ENCODE measurements at regions not wholly inside any gene's neighbourhood (a gene's known extent, or its start where the extent isn't known, plus 50 kb on each side); places are given as distances from the start of the nearest gene placed in this dataset.
"Not testable (repeated sequence)": the region's sequence is repeated elsewhere in the genome, so short reads cannot be mapped to it uniquely, and the experiment has no call there.

DNA sequence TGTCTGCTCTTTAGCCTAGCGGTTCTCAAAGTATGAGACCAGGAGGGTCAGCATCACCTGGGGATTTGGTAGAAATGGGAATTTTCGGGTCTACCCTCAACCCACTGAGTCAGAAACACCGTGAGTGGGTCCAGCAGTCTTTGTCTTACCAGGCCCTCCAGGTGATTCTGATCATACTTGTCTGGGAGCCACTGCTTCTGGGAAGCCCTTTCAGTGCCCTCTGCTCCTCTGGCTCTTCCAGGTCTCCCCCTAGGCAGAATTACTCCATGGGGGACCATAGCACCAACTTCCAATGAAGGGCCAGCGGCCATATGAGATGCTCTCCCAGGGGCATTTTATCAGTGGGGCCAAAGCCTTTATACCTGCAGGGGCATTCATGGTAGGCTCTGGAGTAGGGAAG lies 81.0 kb upstream of the ETV3 start:
- DNase-seq (ENCODE audit: low read depth) = no peak

DNA sequence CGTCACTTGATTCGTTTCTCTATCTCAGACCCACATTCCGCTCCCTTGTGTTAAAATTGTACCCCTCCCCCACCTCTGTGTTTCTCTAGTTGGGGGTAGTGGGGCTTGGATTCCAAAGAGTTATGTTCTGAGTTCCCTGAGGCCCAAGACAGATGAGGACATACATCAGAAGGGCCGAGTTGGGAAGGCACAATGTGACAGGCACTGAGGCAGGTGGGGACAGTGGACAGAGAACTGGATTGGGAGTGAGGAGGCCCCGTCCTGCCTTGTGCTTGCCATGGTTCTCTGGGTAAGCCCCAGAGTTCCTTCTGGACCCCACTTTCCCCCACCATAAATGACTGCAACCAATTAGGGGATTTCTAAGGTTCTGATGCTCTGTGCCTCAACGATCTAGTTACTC lies 80.5 kb upstream of the ETV3 start:
- DNase-seq (ENCODE audit: low read depth) = no peak

- DNase-seq (ENCODE audit: low read depth) = no peak
Observed at GRCh38 chr1:157217486-157217885, 79.3 kb upstream of the ETV3 start.

GRCh38 chr1:157213836-157214235 lies 75.6 kb upstream of the ETV3 start:
- no peak for DNase-seq (ENCODE audit: low read depth)

DNA sequence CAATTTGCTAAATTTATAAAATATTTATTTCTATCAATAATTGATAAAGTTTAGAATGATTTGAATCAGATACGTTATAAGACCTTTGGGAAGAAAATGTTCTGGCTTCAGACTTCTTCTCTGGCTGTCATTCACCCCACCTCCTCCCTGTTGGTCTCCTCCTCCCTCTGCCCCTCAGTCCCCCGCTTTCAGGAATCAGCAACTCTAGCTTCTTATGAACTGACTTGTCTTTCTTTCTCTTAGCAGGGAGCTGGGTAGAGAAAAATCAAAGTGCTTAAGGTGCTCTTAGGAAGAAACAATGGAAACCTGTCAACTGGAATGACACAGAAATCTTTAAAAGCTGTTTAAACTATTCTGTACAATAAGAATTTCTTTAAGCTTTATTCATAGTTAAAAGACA lies 71.3 kb upstream of the ETV3 start:
- no peak for DNase-seq (ENCODE audit: low read depth)

DNA sequence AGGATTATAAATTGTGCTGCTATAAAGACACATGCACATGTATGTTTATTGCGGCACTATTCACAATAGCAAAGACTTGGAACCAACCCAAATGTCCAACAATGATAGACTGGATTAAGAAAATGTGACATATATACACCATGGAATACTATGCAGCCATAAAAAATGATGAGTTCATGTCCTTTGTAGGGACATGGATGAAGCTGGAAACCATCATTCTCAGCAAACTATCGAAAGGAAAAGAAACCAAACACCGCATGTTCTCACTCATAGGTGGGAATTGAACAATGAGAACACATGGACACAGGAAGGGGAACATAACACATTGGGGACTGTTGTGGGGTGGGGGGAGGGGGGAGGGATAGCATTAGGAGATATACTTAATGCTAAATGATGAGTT lies 67.8 kb upstream of the ETV3 start:
- not testable (repeated sequence) for DNase-seq (ENCODE audit: low read depth)

DNA sequence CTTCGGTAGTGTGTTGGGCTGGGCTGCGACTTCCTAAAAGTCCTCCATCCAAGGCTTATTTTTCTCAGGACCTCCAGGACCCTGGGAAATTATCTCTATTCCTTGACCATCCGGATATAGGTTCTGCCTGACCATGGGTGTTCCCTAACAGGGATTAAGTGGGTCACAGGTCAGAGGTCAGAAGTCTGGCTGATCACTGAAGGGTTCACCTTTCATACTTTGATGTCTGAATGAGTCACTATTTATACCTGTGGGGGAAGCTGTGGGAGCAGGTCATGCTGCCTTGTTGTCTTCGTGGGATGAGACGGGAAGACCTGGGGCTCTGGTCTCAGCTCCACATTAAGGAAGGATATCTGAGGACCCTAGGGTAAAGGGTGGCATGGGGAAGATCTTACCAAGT lies 65.0 kb upstream of the ETV3 start:
- DNase-seq (ENCODE audit: low read depth) = no peak

- no peak for DNase-seq (ENCODE audit: low read depth)
Observed at GRCh38 chr1:157202331-157202730, 64.1 kb upstream of the ETV3 start.

GRCh38 chr1:157201767-157202166 lies 63.6 kb upstream of the ETV3 start:
- no peak for DNase-seq (ENCODE audit: low read depth)

DNA sequence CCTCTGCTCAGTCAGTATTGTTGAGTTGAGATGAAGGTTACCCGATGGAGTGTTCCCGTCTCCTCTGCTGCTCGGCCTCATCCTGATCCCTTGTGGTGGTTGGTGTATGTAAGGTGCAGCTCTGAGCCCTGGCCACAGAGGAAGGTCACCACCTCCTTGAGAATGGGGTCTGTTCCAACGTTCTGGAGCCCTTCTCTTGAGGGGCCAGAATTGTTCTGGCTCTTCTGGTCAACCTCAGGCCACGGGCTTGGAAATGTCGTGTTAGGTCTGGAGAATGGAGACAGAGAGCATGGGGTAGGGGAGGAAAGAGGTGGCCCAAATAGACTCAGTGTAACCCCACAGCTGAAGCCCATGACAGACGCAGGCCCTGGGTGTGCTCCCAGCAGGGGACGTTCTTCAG lies 62.3 kb upstream of the ETV3 start:
- DNase-seq (ENCODE audit: low read depth) = no peak

GRCh38 chr1:157199421-157199755 lies 61.2 kb upstream of the ETV3 start:
- no peak for DNase-seq (ENCODE audit: low read depth)

- no peak for DNase-seq (ENCODE audit: low read depth)
Observed at GRCh38 chr1:157198619-157199420, 60.6 kb upstream of the ETV3 start.

DNA sequence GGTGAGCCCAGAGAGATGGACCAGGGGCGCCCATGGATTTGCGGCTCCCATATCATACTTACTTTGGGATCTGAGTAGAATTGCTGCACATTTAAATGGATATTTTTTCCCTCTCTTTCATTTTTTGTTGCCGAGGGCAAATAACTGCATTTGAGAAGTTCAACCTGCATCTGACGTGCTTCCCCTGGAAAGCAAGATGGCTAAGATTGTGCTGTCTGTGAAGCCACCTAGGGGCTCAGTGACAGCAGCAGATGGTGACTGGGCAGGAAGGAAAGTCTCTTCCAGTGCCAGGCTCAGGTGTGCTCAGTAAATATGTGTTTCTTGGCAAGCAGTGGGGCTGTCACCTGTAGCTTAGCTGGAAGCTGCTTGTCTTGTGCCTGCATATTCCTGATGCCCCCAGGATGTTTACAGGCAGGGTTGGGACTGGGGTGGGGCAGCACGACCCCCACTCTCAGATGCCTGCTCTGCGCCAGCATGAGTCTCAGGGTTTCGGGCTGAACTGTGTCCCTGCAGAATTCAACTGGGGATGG lies 59.8 kb upstream of the ETV3 start:
- DNase-seq (ENCODE audit: low read depth) = no peak

- not testable (repeated sequence) for DNase-seq (ENCODE audit: low read depth)
Observed at GRCh38 chr1:157196670-157197456, 58.7 kb upstream of the ETV3 start.

DNA sequence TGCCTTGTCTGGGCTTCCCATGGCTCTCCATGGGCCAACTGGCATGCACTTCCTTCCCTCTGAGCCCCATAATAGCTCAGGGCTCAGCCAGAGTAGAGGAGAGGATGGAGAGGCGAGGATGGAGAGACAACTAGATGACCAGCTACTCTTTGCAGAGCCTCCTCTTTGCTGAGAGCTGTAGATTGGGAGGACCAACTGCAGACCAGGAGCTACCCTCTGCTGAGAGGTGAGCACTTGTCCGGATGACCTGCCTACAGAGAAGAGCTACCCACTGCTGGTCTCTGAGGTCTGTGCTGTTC lies 58.0 kb upstream of the ETV3 start:
- DNase-seq (ENCODE audit: low read depth) = no peak

DNA sequence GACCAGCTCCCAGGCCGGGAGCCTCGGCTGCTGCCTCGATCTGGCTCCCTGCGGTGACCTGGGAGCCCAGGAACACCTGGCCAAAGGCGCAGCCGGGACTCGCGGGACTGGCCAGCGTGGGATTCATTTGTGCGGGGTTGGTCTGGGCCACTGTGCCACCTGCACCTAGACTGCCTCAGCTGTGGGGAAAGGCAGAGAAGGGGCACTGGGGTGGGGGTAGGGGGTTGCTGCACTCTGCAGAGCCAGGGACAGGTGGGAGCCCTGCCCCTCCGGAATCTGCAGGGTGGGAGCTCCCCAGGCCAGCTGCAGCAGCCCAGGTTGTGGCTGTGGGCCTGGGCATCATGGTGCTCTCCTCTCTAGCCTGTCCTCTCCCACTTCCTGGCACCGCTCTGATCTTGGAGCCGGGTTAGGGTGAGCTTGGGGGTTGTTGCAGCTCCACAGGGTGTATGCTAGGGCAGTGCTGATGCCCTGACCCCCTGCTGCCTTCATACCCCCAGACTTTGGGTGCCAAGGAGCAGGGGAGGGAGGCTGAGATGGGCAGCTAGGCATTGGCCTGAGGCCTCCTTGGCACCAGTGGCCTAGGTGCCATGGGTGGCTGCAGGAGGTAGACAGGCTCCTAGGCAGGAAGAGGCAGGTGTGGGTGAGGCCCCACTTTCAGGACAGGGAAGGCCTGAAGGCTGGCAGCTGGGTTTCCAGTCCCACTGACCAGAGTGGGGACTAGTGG lies 57.5 kb upstream of the ETV3 start:
- DNase-seq (ENCODE audit: low read depth) = no peak

GRCh38 chr1:157194731-157195520 lies 56.7 kb upstream of the ETV3 start:
- no peak for DNase-seq (ENCODE audit: low read depth)

- DNase-seq (ENCODE audit: low read depth) = peak; percentile 14
Observed at GRCh38 chr1:157193702-157194391, 55.7 kb upstream of the ETV3 start.

DNA sequence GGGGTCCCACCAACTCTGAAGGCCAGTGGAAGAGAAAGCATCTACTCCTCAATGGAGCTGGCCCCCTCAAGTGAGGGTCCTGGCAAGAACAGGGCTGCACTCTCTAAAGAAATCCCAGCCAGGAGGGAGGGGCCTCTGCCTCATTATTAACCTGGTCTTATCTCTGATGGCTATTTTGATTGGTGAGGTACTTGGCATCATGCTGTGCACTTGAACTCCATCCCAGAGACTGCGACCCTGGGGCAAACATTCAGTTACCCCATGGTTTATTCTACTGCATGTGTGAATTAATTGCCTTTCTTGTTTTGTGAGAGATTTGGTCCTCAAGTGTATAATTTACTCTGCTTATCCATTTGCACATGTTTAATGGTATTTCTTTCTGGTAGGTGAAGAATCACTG lies 55.0 kb upstream of the ETV3 start:
- no peak for DNase-seq (ENCODE audit: low read depth)

- no peak for DNase-seq (ENCODE audit: low read depth)
Observed at GRCh38 chr1:157189986-157190982, 52.1 kb upstream of the ETV3 start.

Measured in HS-27A (cell line).